ENCODE measurements at regions not wholly inside any gene's neighbourhood (a gene's known extent, or its start where the extent isn't known, plus 50 kb on each side); places are given as distances from the start of the nearest gene placed in this dataset.

DNA sequence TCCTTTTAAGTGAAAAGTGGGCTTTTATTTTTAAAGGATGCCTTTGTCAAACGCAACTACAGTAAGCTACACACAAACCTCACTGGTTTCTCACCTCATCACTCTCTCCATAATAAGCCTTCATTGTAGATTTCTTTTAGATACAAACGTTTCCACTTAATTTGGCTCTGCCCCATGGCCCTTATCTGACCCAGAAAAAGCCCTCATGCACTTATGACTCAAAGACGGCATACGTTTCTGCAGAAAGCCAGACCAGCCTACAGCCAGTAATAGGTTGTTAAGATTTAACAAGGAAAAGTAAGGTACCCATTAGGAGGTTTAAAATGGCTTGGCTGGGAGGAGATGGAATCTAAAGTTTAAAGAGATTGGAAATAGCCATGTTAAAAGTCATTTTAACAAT is 914.6 kb upstream of the INTU start:
- no peak for DNase-seq

DNA sequence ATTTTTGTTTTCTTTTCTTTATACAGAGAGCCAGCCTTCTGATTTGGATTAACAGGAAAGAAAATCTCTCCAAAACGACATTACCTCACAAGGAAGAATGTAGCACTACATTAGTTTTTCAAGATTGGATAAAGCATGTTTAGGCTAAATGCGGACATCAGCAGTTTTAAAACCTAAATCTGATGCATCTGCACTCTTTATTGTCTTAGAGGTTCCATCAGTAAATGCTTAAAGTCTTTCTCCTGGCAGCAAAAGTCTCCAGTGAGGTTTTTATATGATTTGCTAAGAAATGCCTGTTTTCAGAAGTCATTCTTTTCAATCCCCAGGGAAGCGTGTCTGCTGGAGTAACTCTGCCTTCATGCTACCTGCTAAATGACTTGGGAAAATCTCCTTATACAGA is 912.9 kb upstream of the INTU start:
- no peak for DNase-seq

DNA sequence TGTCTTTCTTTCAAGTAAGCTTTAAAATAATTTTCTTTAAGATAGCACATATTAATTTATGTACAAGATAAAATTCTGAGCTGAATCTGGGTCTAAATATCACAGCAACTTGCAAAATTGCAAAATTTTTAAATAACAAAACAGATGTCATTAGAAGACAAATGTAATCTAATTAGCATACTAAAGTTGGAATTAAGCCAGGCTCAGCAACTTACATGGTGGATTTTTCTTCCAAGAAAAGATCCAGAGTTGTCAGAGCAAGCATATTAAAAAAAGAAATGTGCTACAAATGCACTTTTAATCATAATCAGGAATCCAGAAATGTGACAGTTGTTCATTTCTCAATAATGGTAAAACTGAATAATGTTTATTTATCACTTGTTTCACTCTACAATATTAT is 906.9 kb upstream of the INTU start:
- no peak for DNase-seq

DNA sequence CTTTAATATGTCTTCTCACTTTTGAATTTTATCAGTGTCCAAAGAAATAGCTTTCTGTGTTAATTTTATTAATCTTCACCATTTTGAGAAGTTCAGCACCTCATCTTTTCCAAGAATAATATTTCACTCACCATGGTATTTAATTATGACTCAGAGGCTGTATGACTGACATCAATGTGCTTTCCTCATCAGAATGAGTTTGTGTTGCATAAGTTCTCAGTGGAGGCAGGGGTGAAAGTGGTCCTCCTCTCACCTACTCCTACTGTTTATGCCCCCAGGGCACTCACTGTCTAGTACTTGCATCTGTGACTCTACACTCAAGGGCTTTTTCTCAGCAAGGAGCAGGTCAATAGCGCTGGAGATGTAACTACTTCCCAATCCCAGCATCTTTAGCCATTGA is 905.3 kb upstream of the INTU start:
- no peak for DNase-seq

DNA sequence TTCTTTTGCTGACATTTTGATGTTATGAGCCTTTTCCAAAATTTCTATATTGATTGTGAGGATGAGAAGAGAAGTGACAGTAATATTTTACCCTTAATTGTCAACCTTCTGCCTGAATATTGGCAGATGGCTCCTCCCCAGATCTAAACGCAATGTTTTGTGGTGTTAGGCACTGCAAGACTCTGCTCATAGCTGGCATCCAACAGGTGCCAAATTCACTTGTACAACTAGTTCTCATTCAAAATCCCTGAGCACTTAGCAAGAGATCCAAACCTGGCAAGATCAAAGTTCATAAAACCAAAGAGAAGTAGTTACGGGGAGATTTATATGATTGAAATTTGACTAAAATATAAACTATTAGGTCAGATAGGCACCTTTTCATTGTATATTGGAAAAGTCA is 901.7 kb upstream of the INTU start:
- DNase-seq, result no peak

DNA sequence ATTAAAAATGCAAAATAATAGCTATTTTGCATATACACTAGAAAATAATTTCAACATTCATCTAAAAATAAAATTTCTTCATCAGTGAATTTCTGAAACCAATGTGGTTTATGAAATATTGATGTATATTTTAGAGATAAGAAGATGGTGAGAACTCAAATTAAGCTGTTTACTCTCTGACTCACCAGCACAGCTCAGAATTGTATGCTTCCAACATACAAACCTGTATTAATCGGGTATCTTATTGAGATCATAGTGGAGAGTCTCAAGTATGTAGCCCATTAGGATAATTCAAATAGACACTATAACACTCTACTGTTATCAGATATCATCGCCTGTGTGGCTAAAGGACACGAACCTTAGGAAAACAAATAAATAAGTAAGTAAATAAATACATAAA is 899.5 kb upstream of the INTU start:
- DNase-seq, result no peak

DNA sequence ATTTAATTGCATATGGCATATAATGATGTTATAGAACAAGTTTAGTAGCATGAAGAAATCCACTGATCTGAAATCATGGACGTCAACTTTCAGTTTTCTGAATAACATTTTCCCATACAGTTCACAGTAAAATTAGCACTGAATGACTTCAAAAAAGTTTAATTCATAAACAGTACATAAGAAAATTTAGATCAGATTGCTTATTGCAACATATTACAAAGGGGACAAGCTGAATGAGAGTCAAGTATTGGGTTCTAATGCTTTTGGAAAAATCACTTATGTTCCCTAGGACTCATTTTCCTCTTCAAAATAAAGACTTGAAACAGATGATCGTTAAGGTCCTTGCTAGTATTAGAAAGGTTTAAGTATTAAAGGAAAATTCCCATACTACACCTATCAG is 898.3 kb upstream of the INTU start:
- no peak for DNase-seq

DNA sequence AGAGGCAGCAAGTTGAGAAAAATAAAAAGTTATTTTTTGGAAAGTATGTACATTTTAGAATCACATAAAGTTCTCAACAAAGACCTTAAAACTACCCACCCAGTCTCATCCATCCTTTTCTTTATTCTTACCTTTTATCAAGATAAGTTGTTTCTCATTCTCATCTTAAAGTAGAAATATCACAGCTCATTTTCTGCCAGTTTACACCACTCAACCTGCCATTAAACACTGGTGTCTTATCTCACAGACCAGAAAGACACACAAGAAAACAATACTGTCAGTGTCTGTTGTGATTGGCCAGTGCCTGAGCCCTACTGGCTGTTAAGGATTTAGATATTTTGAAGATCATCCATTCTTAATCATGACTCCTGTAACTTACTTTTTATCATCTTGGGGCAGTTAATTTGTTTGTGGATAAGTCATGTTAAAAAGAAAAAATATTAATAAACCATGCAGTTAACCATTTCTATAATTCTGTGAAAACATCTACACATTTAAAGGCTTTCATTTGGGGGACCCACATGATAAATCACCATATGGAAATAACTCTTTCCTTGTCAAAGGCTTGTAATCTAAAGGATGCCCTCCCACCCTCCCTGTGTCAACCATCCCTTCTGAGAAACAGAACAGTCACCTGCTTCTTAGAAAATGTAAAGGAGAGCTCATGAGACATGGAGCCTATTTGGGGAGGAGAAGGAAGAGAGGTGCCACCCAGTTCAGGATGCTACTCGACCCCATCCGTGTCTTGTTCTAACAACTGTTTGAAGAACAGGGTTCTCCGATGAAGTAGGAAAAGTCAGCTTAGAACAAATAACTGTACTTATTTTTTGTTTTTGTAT is 897.2 kb upstream of the INTU start:
- DNase-seq, result no peak

DNA sequence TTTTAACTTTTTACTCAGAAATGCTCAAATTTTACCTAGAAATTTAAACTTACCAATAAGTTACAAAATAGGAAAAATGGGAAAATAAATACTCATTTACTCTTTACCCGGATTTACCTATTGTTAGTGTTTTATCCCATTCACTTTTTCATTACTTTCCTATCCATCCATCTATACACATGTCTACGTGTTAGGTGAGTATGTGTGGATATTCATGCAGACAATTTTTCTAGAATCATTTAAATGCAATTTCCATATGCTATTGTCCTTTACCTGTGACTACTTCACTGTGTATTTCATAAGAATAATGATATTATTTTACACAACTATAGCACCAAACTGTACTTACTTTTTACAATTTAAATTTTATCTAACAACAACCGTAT is 896.6 kb upstream of the INTU start:
- no peak for DNase-seq

DNA sequence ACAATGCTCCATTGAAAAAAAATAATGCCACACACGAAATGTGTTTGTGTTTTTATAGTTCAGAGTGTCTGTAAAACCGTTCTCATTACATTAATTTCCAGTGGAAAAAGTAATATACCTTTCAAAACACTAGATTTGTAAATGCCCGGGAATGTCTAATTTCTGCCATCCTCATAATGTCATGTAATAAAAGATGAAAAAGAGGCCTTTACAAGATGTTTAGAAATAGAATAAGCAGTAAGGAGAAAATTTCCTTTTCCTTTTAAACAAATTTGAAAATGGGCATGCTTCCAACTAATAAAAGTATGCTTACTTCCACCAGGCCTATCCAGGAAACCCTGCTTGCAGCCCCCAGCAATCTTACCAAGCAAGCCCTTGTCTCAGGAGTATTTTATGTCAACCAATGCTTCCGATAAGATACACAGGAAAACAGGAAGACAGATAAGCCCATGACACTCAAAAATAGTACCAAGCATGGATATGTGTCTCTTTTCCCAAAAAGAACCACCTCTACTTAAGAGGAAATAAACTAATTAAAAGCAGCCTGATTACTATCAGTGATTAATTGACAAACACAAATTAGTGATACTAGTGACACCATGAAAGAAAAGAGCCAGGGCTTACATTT is 894.7 kb upstream of the INTU start:
- no peak for DNase-seq

DNA sequence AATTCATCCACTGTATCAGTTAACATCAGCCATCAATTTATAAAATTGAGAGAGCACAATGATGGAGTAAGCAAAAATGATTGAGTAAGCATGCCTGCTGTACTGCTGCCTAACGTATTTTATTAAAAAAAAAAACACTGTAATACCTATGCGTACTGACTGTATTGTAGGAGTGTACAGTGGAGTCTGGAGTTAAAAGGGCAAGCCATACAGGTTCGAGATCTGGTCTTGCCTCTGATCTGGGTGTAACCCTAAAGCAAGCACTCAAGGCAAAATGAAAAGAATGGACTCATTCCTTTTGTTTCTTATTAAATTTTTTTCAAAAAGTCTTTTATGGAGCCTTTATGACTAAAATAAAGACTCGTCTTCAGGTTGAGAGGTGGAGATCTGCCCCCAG is 894.2 kb upstream of the INTU start:
- DNase-seq, result no peak

DNA sequence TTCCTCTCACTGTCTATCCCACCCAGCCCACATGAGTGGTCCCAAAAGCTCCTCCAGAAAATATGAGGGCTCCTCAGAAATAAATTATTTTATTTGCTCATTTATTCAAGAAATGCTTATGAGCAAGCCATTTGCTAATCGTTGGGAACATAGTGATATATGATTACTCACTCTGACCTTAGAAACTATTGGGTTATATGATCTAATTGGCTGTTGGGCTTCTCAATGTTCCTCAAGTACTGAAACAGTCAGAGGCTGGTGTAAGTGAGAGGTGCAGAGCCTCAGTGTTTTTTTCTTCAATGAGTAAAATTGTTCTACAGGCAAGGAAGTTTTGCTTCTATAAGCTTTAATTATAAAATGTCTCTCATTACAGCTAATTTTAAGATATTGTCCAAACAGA is 893.8 kb upstream of the INTU start:
- DNase-seq, result no peak

DNA sequence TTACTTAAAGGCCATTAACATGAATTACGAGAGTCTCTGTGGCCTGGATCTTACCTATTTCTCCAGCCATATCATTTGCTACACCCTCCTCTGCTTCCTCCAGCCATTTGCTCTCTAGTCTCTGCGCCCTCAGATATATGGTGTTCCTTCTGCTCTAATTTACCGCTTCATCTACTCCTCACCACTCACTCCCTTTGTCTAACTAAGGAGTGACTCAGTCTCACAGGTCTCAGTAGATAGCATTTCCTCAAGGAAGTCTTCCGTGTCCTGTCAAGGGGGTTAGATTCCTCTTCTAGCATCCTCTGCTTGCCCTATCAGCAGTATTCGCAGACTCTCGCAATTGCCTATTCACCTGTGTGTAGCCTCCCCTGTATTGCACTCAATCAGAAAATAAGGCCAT is 892.1 kb upstream of the INTU start:
- DNase-seq, result no peak

DNA sequence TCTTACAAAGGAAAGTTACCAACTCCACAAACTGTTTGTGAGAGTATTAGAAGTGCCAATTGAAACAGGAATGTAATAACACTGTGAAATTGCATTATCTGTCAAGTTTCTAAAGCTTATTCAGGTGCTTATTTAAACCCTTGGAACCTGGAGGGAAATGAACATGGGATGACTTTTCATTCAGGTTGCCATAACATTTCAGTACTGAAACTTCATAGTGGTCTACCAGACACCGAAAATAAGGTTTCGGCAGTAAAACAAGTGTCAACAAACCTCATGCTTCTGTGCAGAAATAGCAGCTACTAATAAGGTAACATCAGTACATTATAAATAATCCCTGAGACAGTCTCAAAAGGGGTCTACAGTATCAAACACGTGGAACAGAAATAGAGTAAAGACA is 890.7 kb upstream of the INTU start:
- DNase-seq, result no peak

DNA sequence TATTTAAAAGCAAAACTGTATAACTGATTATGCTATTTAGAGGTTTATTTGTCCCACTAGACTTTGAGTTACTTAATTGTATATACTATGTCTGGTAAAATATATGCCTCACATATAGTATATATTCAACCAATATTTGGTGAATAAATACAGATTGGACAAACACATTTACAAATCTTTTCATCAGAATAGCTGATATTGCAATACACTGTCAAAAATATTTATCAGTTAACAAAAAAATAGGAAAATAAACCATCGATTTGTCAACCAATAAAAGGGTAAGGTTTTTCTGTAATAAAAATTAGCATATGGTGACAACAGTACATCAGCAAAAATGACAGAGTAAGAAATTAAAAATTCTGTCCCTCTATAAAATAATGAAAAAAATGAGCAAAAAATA is 889.9 kb upstream of the INTU start:
- no peak for DNase-seq

DNA sequence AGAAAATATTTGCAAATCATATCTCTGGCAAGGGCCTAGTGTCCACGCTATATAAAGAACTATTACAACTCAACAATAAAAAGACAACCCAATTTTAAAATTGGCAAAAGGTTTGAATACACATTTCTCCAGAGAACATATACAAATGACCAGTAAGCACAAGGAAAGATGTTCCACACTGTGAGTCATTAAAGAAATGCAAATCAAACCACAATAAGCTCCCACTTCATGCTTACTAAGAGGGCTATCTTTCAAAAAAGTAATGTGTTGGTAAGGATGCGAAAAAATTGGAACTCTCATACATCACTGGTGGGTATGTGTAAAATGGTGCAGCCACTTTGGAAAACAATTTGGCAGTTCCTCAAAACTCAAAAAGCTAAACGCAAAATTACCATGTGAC is 884.0 kb upstream of the INTU start:
- no peak for DNase-seq

DNA sequence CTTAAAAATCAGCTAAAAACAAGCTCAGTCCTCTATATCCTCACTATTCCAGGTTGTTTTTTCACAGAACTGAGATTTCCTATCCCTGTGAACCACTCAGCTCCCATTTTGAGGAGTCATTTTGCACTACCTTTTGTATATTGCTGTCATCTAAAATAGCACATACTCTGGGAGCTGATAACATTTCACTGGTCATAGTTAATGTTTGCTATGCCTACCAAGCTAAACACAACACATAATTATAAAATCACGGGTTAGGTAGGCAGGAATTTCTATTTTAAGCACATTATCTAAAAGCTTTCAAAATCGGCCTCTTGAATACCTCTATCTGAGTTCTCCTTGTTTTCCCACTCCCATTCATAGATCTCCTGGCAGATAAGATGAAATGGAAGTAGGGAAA is 882.0 kb upstream of the INTU start:
- no peak for DNase-seq

DNA sequence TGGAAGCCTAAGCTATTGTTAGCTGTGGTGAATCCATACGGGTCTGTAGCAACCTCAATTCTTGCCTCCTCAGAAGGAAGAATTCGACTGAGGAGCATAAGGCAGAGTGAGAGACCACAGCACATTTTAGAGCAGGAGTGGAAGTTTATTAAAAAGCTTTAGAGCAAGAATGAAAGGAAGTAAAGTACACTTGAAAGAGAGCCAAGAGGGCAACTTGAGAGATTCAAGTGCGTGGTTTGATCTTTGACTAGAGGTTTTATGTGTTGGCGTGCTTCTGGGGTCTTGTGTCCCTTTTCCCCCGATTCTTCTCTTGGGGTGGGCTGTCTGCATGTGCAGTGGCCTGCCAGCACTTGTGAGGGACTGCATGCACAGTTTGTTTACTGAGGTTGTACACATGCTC is 880.6 kb upstream of the INTU start:
- DNase-seq, result no peak

DNA sequence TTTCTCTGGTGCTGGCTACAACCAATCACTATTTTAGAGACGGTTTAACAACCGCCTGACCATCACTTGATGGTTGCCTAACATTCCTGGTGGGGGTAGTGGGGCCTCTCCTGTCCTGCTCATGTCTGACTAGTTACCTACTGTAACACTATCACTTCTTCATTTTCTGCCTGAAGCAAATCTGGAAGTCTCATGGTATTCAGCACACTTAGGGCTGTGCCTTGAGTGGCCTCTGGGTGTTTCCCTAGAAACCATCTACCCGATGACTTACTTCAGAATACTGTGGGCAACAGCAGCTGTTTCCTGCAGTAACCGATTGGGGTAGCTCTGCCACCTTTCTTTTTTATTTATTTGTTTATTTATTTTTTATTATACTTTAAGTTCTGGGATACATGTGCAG is 880.1 kb upstream of the INTU start:
- no peak for DNase-seq

DNA sequence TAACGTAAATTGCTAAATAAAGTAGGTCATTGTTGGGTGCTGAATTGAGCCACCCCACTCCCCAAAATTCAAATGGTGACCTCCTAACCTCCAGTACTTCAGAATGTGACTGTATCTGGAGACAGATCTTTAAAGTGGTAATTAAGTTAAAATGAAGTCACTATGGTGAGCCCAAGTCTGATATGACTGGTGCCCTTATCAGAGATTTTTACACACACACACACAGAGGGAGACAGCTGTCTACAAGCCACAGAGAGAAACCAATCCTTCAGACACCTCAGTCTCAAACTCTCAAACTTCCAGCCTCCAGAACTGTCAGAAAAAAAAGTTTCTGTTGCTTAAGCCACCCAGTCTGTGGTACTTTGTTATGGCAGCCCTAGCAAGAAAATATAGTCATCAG is 879.2 kb upstream of the INTU start:
- no peak for DNase-seq

DNA sequence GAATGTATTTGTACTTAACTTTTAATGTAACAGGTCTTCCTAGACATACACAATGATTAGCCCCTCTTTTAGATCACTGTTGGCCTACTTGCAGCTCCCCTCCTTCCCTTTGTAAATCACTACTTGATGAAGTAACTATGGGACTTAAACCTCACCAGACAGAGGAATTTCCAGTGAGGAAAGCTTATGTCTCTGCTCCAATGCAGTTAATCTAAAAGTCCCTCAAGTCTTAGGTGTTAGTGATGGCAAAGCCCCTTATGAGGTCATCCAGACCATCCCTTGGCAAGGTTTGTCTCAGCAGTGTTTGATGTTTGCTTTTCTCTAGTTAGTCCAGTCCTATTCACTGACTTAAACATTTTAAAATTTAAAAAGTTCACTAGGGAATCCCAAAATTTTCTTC is 877.3 kb upstream of the INTU start:
- no peak for DNase-seq

DNA sequence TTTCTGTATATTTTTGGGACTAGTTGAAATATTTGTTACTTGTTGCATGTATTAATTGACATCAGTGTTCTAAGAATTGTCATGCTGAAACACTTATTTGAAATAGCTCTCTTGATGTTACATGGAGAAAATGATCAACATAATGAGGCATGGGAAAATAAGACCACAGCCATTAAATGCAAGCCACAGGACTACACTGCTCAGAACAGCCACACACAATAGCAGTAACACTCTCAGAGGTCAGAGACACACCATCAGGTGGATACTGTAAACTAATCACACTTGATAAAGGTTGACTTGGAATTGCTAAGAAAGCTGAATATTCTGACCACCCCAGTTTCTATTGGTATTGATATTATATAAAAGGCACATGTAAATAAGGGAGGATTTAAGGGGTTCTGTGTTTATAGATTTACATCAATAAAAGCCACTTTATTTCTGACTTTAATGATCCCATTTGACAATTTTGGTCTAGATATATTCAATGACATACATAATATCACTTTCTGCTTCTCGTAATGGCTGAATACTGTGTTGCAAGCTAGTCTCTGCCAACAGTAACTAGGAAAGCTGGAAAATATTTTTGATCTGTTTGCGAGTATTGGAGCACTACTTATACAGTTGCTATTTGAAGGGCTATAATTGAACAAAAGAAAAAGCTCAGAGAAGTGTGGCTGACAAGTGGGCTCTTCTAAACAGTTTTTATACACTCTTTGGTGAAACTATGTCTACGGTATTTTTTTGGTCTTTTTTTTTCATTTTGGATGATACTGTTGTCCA is 876.5 kb upstream of the INTU start:
- no peak for DNase-seq

DNA sequence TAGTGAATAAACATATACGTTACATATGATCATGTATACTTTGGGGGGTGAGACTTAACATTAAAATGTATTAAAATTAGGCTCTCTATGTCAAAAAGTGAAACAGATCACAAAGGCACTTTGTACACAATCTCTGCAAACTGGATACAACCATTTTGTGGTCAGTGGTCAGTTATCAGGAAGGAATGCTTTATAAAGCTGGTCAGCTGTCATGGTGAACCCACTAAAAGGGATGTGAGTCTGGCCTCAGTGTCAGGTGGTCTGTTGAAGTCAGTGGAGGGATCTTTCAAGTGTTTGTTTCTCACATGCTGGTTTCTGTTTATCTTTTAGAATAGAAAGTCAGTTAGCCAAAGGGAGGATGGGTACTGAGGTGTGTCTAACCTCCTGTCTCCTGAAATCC is 875.5 kb upstream of the INTU start:
- no peak for DNase-seq

DNA sequence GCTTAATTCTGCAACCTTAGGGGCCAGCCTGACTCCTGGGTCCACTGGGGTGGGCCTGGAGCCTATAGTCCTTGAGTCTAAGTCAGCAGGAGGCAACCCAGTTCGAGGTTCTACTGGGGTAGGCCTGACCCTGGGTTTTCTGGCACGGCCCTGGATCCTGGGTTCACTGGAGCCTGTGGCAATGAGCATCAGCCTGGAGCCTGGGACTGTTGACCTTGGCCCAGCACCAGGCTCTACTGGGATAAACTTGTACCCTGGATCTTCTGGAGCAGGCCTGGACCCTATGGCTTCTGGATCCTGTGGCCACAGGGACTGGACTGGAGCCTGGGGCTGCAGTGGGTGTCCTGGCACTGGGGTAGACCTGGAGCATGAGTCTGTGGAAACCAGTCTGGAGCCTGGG is 874.3 kb upstream of the INTU start:
- no peak for DNase-seq

Data from NCI-H2081 (cell line).